WTC11 (cell line): ENCODE measurements at regions not wholly inside any gene's neighbourhood (a gene's known extent, or its start where the extent isn't known, plus 50 kb on each side); places are given as distances from the start of the nearest gene placed in this dataset.
A peak's percentile ranks its signal among the peaks of the same experiment; 100 is the strongest.

ENCODE experiments used
- ATAC-seq: fragments of 200-7000 bp; cut with Tn5 transposase; 2 replicates; pipeline ENCODE4 v1.10.0; 2021; ENCODE audit warnings: mild to moderate bottlenecking, moderate library complexity
- CTCF ChIA-PET: fragments of 300-600 bp; sonication (Branson Sonifier 250); formaldehyde crosslinking; loops from one replicate; lab custom pipeline; 2021; ENCODE audit warnings: antibody characterized with exemption; lab: Charles Lee
- POLR2A ChIA-PET: fragments of 350-600 bp; sonication (Branson Sonifier 250); formaldehyde crosslinking; loops from one replicate; lab custom pipeline; 2021; ENCODE audit warnings: antibody characterized with exemption; lab: Charles Lee
- DNase-seq: peaks from one replicate; pipeline ENCODE4 v3.0.0; 2021; ENCODE audit warnings: low spot score
- H3K27ac Mint-ChIP-seq: 2 replicates; pipeline ENCODE4 v1.8.0; 2021; ENCODE audit warnings: mixed read lengths
- H3K27me3 Mint-ChIP-seq: 2 replicates; pipeline ENCODE4 v1.8.0; 2021; ENCODE audit warnings: low read depth, mild to moderate bottlenecking, moderate library complexity, mixed read lengths
- H3K36me3 Mint-ChIP-seq: 2 replicates; pipeline ENCODE4 v1.8.0; 2021; ENCODE audit warnings: mixed read lengths
- H3K4me1 Mint-ChIP-seq: 2 replicates; pipeline ENCODE4 v1.8.0; 2022; ENCODE audit warnings: mixed read lengths
- H3K4me3 Mint-ChIP-seq: 2 replicates; pipeline ENCODE4 v1.8.0; 2021; ENCODE audit warnings: mild to moderate bottlenecking, moderate library complexity, mixed read lengths
- H3K9me3 Mint-ChIP-seq: 2 replicates; pipeline ENCODE4 v1.8.0; 2021; ENCODE audit warnings: mixed read lengths
- ARID4B ChIP-seq: sonication (generic); formaldehyde crosslinking; IDR thresholded peaks from 2 replicates; pipeline ENCODE4 v1.8.0; 2023; ENCODE audit warnings: missing genetic modification reagents, mild to moderate bottlenecking, borderline replicate concordance
- ATF1 ChIP-seq: sonication (generic); formaldehyde crosslinking; IDR thresholded peaks from 2 replicates; pipeline ENCODE4 v1.8.1; 2023; ENCODE audit warnings: mild to moderate bottlenecking, moderate library complexity, missing genetic modification reagents
- E2F4 ChIP-seq: sonication (generic); formaldehyde crosslinking; IDR thresholded peaks from 2 replicates; pipeline ENCODE4 v1.8.1; 2022; ENCODE audit warnings: low read depth, mild to moderate bottlenecking, moderate library complexity, missing genetic modification reagents, borderline replicate concordance
- EMX1 ChIP-seq: fragments of 250-450 bp; sonication (Bioruptor Pico); IDR thresholded peaks from 2 replicates; pipeline ENCODE4 v1.8.0; 2021; ENCODE audit warnings: mild to moderate bottlenecking
- GABPB1 ChIP-seq: sonication (generic); formaldehyde crosslinking; IDR thresholded peaks from 2 replicates; pipeline ENCODE4 v1.8.1; 2023; ENCODE audit warnings: mild to moderate bottlenecking, missing genetic modification reagents
- GRHL2 ChIP-seq: fragments of 250-450 bp; sonication (Bioruptor Pico); IDR thresholded peaks from 2 replicates; pipeline ENCODE4 v1.8.0; 2022; ENCODE audit warnings: mild to moderate bottlenecking, moderate library complexity; ENCODE audit not compliant: insufficient replicate concordance, severe bottlenecking
- IRF2 ChIP-seq: sonication (generic); formaldehyde crosslinking; IDR thresholded peaks from 2 replicates; pipeline ENCODE4 v1.8.0; 2022; ENCODE audit warnings: low read depth, missing genetic modification reagents, borderline replicate concordance
- USF1 ChIP-seq: sonication (generic); formaldehyde crosslinking; IDR thresholded peaks from 2 replicates; pipeline ENCODE4 v1.8.0; 2022; ENCODE audit warnings: mild to moderate bottlenecking, missing genetic modification reagents
- ZNF121 ChIP-seq: sonication (generic); formaldehyde crosslinking; IDR thresholded peaks from 2 replicates; pipeline ENCODE4 v1.8.0; 2023; ENCODE audit warnings: missing genetic modification reagents
- ZNF219 ChIP-seq: sonication (generic); formaldehyde crosslinking; IDR thresholded peaks from 2 replicates; pipeline ENCODE4 v1.8.0; 2023; ENCODE audit warnings: missing genetic modification reagents, mild to moderate bottlenecking, borderline replicate concordance
- ZNF232 ChIP-seq: sonication (generic); formaldehyde crosslinking; IDR thresholded peaks from 2 replicates; pipeline ENCODE4 v1.8.0; 2022; ENCODE audit warnings: mild to moderate bottlenecking, missing genetic modification reagents
- ZNF425 ChIP-seq: fragments of 250-450 bp; sonication (Bioruptor Pico); conservative IDR thresholded peaks from 2 replicates; pipeline ENCODE4 v1.9.0; 2021; ENCODE audit warnings: mild to moderate bottlenecking
- TF ChIP-seq, protein P1 (sequence below): sonication (generic); formaldehyde crosslinking; IDR thresholded peaks from 2 replicates; pipeline ENCODE4 v1.8.1; 2022; ENCODE audit warnings: mild to moderate bottlenecking, moderate library complexity, missing genetic modification reagents
- TF ChIP-seq, protein P2 (sequence below): sonication (generic); formaldehyde crosslinking; IDR thresholded peaks from 2 replicates; pipeline ENCODE4 v1.8.1; 2023; ENCODE audit warnings: mild to moderate bottlenecking, missing genetic modification reagents

DNA sequence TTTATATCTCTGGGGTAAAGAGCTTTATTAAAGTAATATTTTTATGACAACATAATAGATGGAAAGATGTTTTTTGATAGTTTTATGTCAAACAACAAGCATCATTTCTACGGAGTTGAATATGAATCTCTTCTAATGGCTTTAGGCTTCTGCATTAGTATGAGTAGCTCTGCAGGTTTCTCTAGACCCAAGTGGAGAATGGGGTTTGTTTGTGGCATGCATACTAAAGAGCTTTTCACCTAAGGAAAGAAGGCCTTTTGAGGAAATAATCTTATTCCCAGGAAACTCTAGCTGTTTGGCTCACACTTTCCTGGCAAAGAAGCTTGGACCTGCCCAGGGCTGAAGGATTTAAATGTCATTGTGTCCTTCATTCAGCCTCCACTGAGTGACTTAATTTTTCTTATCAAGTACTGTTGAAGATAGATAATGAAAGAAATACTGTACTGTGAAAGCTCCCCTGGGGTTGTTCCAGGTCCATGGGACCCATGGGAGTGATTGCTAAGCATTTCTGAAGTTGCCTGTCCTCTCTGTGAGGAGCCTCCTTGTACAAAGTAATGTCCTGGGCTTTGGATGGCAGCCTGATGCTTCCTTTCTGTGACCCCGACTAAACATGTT lies 469.3 kb downstream of the LRIG3 start:
- Mint-ChIP-seq H3K27me3 (no peaks in the 10 kb centered on the region), H3K4me1 (peaks cover 24% of the 10 kb centered on the region), H3K36me3 (no peaks in the 10 kb centered on the region), H3K9me3 (no peaks in the 10 kb centered on the region), H3K27ac (0 out of 2 replicates have a peak overlapping the region, but pooled peaks have one; percentile 10), H3K4me3 (no peak overlapping the region)
- TF ChIP-seq, protein P1, sequence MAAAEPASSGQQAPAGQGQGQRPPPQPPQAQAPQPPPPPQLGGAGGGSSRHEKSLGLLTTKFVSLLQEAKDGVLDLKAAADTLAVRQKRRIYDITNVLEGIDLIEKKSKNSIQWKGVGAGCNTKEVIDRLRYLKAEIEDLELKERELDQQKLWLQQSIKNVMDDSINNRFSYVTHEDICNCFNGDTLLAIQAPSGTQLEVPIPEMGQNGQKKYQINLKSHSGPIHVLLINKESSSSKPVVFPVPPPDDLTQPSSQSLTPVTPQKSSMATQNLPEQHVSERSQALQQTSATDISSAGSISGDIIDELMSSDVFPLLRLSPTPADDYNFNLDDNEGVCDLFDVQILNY (CRISPR knock-in tag), result no peak
- TF ChIP-seq, protein P2, sequence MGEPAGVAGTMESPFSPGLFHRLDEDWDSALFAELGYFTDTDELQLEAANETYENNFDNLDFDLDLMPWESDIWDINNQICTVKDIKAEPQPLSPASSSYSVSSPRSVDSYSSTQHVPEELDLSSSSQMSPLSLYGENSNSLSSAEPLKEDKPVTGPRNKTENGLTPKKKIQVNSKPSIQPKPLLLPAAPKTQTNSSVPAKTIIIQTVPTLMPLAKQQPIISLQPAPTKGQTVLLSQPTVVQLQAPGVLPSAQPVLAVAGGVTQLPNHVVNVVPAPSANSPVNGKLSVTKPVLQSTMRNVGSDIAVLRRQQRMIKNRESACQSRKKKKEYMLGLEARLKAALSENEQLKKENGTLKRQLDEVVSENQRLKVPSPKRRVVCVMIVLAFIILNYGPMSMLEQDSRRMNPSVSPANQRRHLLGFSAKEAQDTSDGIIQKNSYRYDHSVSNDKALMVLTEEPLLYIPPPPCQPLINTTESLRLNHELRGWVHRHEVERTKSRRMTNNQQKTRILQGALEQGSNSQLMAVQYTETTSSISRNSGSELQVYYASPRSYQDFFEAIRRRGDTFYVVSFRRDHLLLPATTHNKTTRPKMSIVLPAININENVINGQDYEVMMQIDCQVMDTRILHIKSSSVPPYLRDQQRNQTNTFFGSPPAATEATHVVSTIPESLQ (CRISPR knock-in tag), result no peak
- TF ChIP-seq GABPB1 (CRISPR knock-in tag), result no peak
- no peak for TF ChIP-seq USF1 (CRISPR knock-in tag)
- TF ChIP-seq ZNF121, result no peak
- no peak for TF ChIP-seq ARID4B (CRISPR knock-in tag)
- no peak for TF ChIP-seq GRHL2 (CRISPR knock-in tag)
- no peak for TF ChIP-seq ZNF232 (CRISPR knock-in tag)
- TF ChIP-seq IRF2 (CRISPR knock-in tag), result no peak
- no peak for TF ChIP-seq ZNF219 (CRISPR knock-in tag)
- no peak for TF ChIP-seq ATF1
- no peak for TF ChIP-seq E2F4 (CRISPR knock-in tag)
- TF ChIP-seq ZNF425 (CRISPR knock-in tag), result no peak
- no peak for TF ChIP-seq EMX1 (CRISPR knock-in tag)
- ChIA-PET CTCF (interaction anchor here (0.7 kb wide), 1 partner anchor 89 kb away, joined by 3 read pairs; no protein-coding TSS in a partner anchor), POLR2A (interaction anchor here (0.6 kb wide), 1 partner anchor 430 kb away, joined by 3 read pairs; no protein-coding TSS in a partner anchor)
- no peak for DNase-seq
- ATAC-seq, result peak; percentile 74
